Neural progenitor cell (in vitro differentiated cells): ENCODE measurements at regions not wholly inside any gene's neighbourhood (a gene's known extent, or its start where the extent isn't known, plus 50 kb on each side); places are given as distances from the start of the nearest gene placed in this dataset.

ENCODE experiments used
- DNase-seq: peaks from one replicate; pipeline ENCODE4 v3.0.0-alpha.2; 2016; ENCODE audit warnings: low spot score
- H2AFZ ChIP-seq: fragments of 200-600 bp; sonication (generic); replicated peaks from 2 replicates; pipeline ENCODE4 v1.6.1; 2016; ENCODE audit warnings: antibody characterized with exemption
- H3F3A ChIP-seq: fragments of 200-600 bp; sonication (generic); 2 replicates; pipeline ENCODE4 v1.6.1; 2016; ENCODE audit warnings: antibody characterized with exemption, low read depth
- H3K27ac ChIP-seq: fragments of 200-600 bp; sonication (generic); 2 replicates; pipeline ENCODE4 v1.5.1; 2016; ENCODE audit warnings: mild to moderate bottlenecking
- H3K27me3 ChIP-seq: fragments of 200-600 bp; sonication (generic); 2 replicates; pipeline ENCODE4 v1.6.1; 2016; ENCODE audit warnings: mild to moderate bottlenecking, moderate library complexity
- H3K36me3 ChIP-seq: fragments of 200-600 bp; sonication (generic); 2 replicates; pipeline ENCODE4 v1.5.1; 2016
- H3K4me1 ChIP-seq: fragments of 200-600 bp; sonication (generic); 2 replicates; pipeline ENCODE4 v1.6.1; 2016; ENCODE audit warnings: mixed run types
- H3K4me2 ChIP-seq: fragments of 200-600 bp; sonication (generic); 2 replicates; pipeline ENCODE4 v1.6.1; 2016
- H3K4me3 ChIP-seq: fragments of 200-600 bp; sonication (generic); 2 replicates; pipeline ENCODE4 v1.5.1; 2016
- H3K79me2 ChIP-seq: fragments of 200-600 bp; sonication (generic); 2 replicates; pipeline ENCODE4 v1.6.1; 2016; ENCODE audit warnings: low read depth
- H3K9ac ChIP-seq: fragments of 200-600 bp; sonication (generic); 2 replicates; pipeline ENCODE4 v1.6.1; 2016
- H3K9me3 ChIP-seq: fragments of 200-600 bp; sonication (generic); 2 replicates; pipeline ENCODE4 v1.5.1; 2016; ENCODE audit warnings: low read depth
- H4K20me1 ChIP-seq: fragments of 200-600 bp; sonication (generic); 2 replicates; pipeline ENCODE4 v1.6.1; 2016; ENCODE audit warnings: low read depth
- H3K27ac Mint-ChIP-seq: 3 replicates; pipeline ENCODE4 v1.8.0; 2021; ENCODE audit warnings: mixed read lengths
- H3K27me3 Mint-ChIP-seq: 2 replicates; pipeline ENCODE4 v1.8.0; 2022; ENCODE audit warnings: low read depth, mild to moderate bottlenecking, inconsistent platforms, moderate library complexity, mixed read lengths; ENCODE audit not compliant: insufficient read depth
- H3K36me3 Mint-ChIP-seq: 3 replicates; pipeline ENCODE4 v1.8.0; 2021; ENCODE audit warnings: mixed read lengths
- H3K4me1 Mint-ChIP-seq: 3 replicates; pipeline ENCODE4 v1.8.0; 2021; ENCODE audit warnings: mixed read lengths
- H3K4me3 Mint-ChIP-seq: 3 replicates; pipeline ENCODE4 v1.8.0; 2021; ENCODE audit warnings: mild to moderate bottlenecking, moderate library complexity, mixed read lengths
- H3K9me3 Mint-ChIP-seq: 3 replicates; pipeline ENCODE4 v1.8.0; 2020; ENCODE audit warnings: mixed read lengths
- CTCF ChIP-seq: fragments of 200-600 bp; sonication (generic); IDR thresholded peaks from 2 replicates; pipeline ENCODE4 v1.5.1; 2017; ENCODE audit warnings: antibody characterized with exemption, mild to moderate bottlenecking
- EZH2 ChIP-seq: fragments of 200-600 bp; sonication (generic); IDR thresholded peaks from 2 replicates; pipeline ENCODE4 v1.6.1; 2017; ENCODE audit warnings: antibody characterized with exemption, mild to moderate bottlenecking, moderate library complexity
- EZH2phosphoT487 ChIP-seq: fragments of 200-600 bp; sonication (generic); IDR thresholded peaks from 2 replicates; pipeline ENCODE4 v1.6.1; 2017; ENCODE audit warnings: antibody characterized with exemption

- no peaks in the 10 kb centered on the region for H3K36me3 Mint-ChIP-seq
- peaks cover 18% of the 10 kb centered on the region for H3K4me1 Mint-ChIP-seq
- peaks cover 4% of the 10 kb centered on the region for H3K27me3 Mint-ChIP-seq
- Histone ChIP-seq H3K79me2 (no peaks in the 10 kb centered on the region), H3K4me2 (no peak overlapping the region), H3K4me1 (peaks cover 21% of the 10 kb centered on the region), H3K9ac (no peak overlapping the region), H2AFZ (no peak overlapping the region), H3K36me3 (no peaks in the 10 kb centered on the region), H4K20me1 (no peaks in the 10 kb centered on the region), H3K27ac (no peak overlapping the region), H3F3A (peaks cover 17% of the 10 kb centered on the region), H3K9me3 (no peaks in the 10 kb centered on the region), H3K4me3 (no peak overlapping the region), H3K27me3 (no peaks in the 10 kb centered on the region)
- H3K9me3 Mint-ChIP-seq = no peaks in the 10 kb centered on the region
- no peak overlapping the region for H3K4me3 Mint-ChIP-seq
- DNase-seq = no peak
- no peak overlapping the region for H3K27ac Mint-ChIP-seq
- TF ChIP-seq EZH2phosphoT487 = no peak
- no peak for TF ChIP-seq EZH2
- TF ChIP-seq CTCF = no peak
These were observed 150.4 kb downstream of the MTX2 start for GRCh38 chr2:176419591-176420071.

GRCh38 chr2:176421297-176422050 lies 152.2 kb downstream of the MTX2 start:
- Histone ChIP-seq H3K27ac (no peak overlapping the region), H2AFZ (no peak overlapping the region), H3K79me2 (no peaks in the 10 kb centered on the region), H4K20me1 (no peaks in the 10 kb centered on the region), H3K4me1 (peaks cover 17% of the 10 kb centered on the region), H3K9ac (no peak overlapping the region), H3K36me3 (no peaks in the 10 kb centered on the region), H3K4me2 (no peak overlapping the region), H3K9me3 (no peaks in the 10 kb centered on the region), H3K4me3 (no peak overlapping the region), H3F3A (peaks cover 8% of the 10 kb centered on the region), H3K27me3 (no peaks in the 10 kb centered on the region)
- no peak overlapping the region for H3K27ac Mint-ChIP-seq
- peaks cover 5% of the 10 kb centered on the region for H3K27me3 Mint-ChIP-seq
- TF ChIP-seq EZH2 (no peak), EZH2phosphoT487 (no peak), CTCF (no peak)
- peaks cover 6% of the 10 kb centered on the region for H3K4me1 Mint-ChIP-seq
- DNase-seq = no peak
- H3K4me3 Mint-ChIP-seq = no peak overlapping the region
- H3K36me3 Mint-ChIP-seq = no peaks in the 10 kb centered on the region
- H3K9me3 Mint-ChIP-seq = peaks cover 3% of the 10 kb centered on the region

- H3K4me1 Mint-ChIP-seq = peaks cover 6% of the 10 kb centered on the region
- no peak overlapping the region for H3K27ac Mint-ChIP-seq
- H3K4me3 Mint-ChIP-seq = no peak overlapping the region
- no peaks in the 10 kb centered on the region for H3K36me3 Mint-ChIP-seq
- Histone ChIP-seq H3K27me3 (no peaks in the 10 kb centered on the region), H4K20me1 (no peaks in the 10 kb centered on the region), H3K27ac (no peak overlapping the region), H3K9me3 (no peaks in the 10 kb centered on the region), H3K4me1 (peaks cover 16% of the 10 kb centered on the region), H3K79me2 (no peaks in the 10 kb centered on the region), H3K4me3 (no peak overlapping the region), H3K36me3 (no peaks in the 10 kb centered on the region), H3K9ac (no peak overlapping the region), H2AFZ (no peak overlapping the region), H3K4me2 (no peak overlapping the region), H3F3A (peaks cover 7% of the 10 kb centered on the region)
- TF ChIP-seq EZH2 (no peak), EZH2phosphoT487 (no peak), CTCF (no peak)
- peaks cover 3% of the 10 kb centered on the region for H3K9me3 Mint-ChIP-seq
- DNase-seq = no peak
- peaks cover 5% of the 10 kb centered on the region for H3K27me3 Mint-ChIP-seq
These were observed 154.6 kb downstream of the MTX2 start for GRCh38 chr2:176423819-176424218.
